K562 (cell line): ENCODE measurements at regions not wholly inside any gene's neighbourhood (a gene's known extent, or its start where the extent isn't known, plus 50 kb on each side); places are given as distances from the start of the nearest gene placed in this dataset.

Source experiments
- ATAC-seq: fragments of 200-7000 bp; cut with Tn5 transposase; 3 replicates; pipeline ENCODE4 v1.9.1; 2020; ENCODE audit warnings: moderate library complexity
- BruUV-seq: library from RNA; stranded (reverse); fragments of 400-500 nt; replicated peaks from 2 replicates; lab custom pipeline; 2021; lab: Mats Ljungman, UMichigan
- CTCF ChIA-PET: fragments of 300-600 bp; formaldehyde crosslinking; extraction: SDS; loops from one replicate; lab custom pipeline; 2021; ENCODE audit warnings: low intra/inter-chr PET ratio; lab: Yijun Ruan, JAX
- POLR2A ChIA-PET: fragments of 300-600, 350-650 bp; sonication (Branson Sonifier 250); formaldehyde crosslinking; extraction: SDS; loops from one replicate; lab custom pipeline; 2021; ENCODE audit warnings: antibody characterized with exemption, inconsistent platforms; lab: Yijun Ruan, JAX
- DNase-seq, 4 experiments: peaks; one replicate each; pipeline versions ENCODE4 v3.0.0 to v3.0.0-alpha.2; 2011 to 2018; ENCODE audit warnings: low spot score in 3 of 4, mixed read lengths in 3 of 4; ENCODE audit errors: extremely low read depth in 1 of 4
- FAIRE-seq: peaks from 2 replicates; lab custom pipeline; 2011; peaks lifted over from hg19 to GRCh38; lab: Jason Lieb, UNC
- H2AFZ ChIP-seq: 2 replicates; pipeline ENCODE4 v1.6.0; 2011; ENCODE audit warnings: low read depth, low read length, control low read depth, inconsistent platforms
- H3K27ac ChIP-seq: fragments of 200-600 bp; 3 replicates; pipeline ENCODE4 v1.8.0; 2011; ENCODE audit warnings: low read depth, mild to moderate bottlenecking, control low read depth, inconsistent platforms, low read length, moderate library complexity, mixed read lengths; ENCODE audit errors: extremely low read depth
- H3K27me3 ChIP-seq, 2 experiments: fragments of 300-600 bp in 1 of 2; 2 replicates in 1 of 2; 3 replicates in 1 of 2; pipeline versions ENCODE4 v1.6.0 to v1.8.0; 2011; ENCODE audit warnings: inconsistent platforms in 2 of 2, low read length in 2 of 2, mild to moderate bottlenecking in 1 of 2, mixed read lengths in 1 of 2, moderate library complexity in 1 of 2; ENCODE audit not compliant: control insufficient read depth in 2 of 2, insufficient read depth in 2 of 2
- H3K36me3 ChIP-seq: fragments of 300-600 bp; 3 replicates; pipeline ENCODE4 v1.8.0; 2011; ENCODE audit warnings: mild to moderate bottlenecking, low read length, inconsistent platforms; ENCODE audit not compliant: control insufficient read depth, insufficient read depth
- H3K4me1 ChIP-seq, 2 experiments: fragments of 200-600 bp in 1 of 2; replicated peaks in 1 of 2; 2 replicates in 1 of 2; 3 replicates in 1 of 2; pipeline versions ENCODE4 v1.5.1 to v1.8.0; 2011; ENCODE audit warnings: inconsistent platforms in 2 of 2, low read length in 2 of 2, mild to moderate bottlenecking in 1 of 2, mixed read lengths in 1 of 2, moderate library complexity in 1 of 2; ENCODE audit not compliant: control insufficient read depth in 2 of 2, insufficient read depth in 2 of 2
- H3K4me2 ChIP-seq: 2 replicates; pipeline ENCODE4 v1.6.1; 2011; ENCODE audit warnings: low read length, control low read depth, inconsistent platforms, mixed read lengths; ENCODE audit not compliant: insufficient read depth
- H3K4me3 ChIP-seq: fragments of 200-600 bp; sonication (generic), shearing (Covaris generic); 2 replicates; pipeline ENCODE4 v1.5.1; 2016; ENCODE audit warnings: control low read depth, inconsistent platforms
- H3K79me2 ChIP-seq: fragments of 200-600 bp; 3 replicates; pipeline ENCODE4 v1.8.0; 2011; ENCODE audit warnings: low read length, inconsistent platforms; ENCODE audit not compliant: control insufficient read depth, insufficient read depth
- H3K9ac ChIP-seq, 2 experiments: 2 replicates each; pipeline versions ENCODE4 v1.6.0 to v1.6.1; 2011; ENCODE audit warnings: low read depth in 2 of 2, low read length in 2 of 2, control low read depth in 1 of 2, inconsistent platforms in 1 of 2, mild to moderate bottlenecking in 1 of 2, mixed read lengths in 1 of 2; ENCODE audit not compliant: insufficient read depth in 1 of 2
- H3K9me1 ChIP-seq: one replicate; pipeline ENCODE4 v1.6.0; 2011; ENCODE audit warnings: inconsistent platforms, mild to moderate bottlenecking, low read length, moderate library complexity; ENCODE audit not compliant: control insufficient read depth, insufficient read depth
- H3K9me3 ChIP-seq: replicated peaks from 2 replicates; pipeline ENCODE4 v1.5.1; 2011; ENCODE audit warnings: low read depth, low read length, inconsistent platforms; ENCODE audit not compliant: control insufficient read depth, insufficient read depth
- H4K20me1 ChIP-seq: replicated peaks from 2 replicates; pipeline ENCODE4 v1.6.1; 2011; ENCODE audit warnings: low read length, inconsistent platforms, mixed read lengths; ENCODE audit not compliant: control insufficient read depth, insufficient read depth
- EP300 ChIP-seq: IDR thresholded peaks from 2 replicates; pipeline ENCODE4 v1.6.1; 2012; ENCODE audit warnings: low read length, improper control_type of control experiment
- GTF2E2 ChIP-seq: fragments of 200-800 bp; sonication (Bioruptor generic); IDR thresholded peaks from 2 replicates; pipeline ENCODE4 v1.6.1; 2016; ENCODE audit warnings: missing genetic modification characterization, missing compliant biosample characterization
- KDM4B ChIP-seq, 2 experiments: fragments of 450-650 bp in 1 of 2; sonication (generic) in 1 of 2; IDR thresholded peaks; 2 replicates each; pipeline ENCODE4 v1.6.1; 2016 to 2017; ENCODE audit warnings: borderline replicate concordance in 2 of 2, antibody characterized with exemption in 1 of 2, low read depth in 1 of 2, mild to moderate bottlenecking in 1 of 2
- PHF21A ChIP-seq: fragments of 450-650 bp; IDR thresholded peaks from 2 replicates; pipeline ENCODE4 v1.6.1; 2017; ENCODE audit warnings: low read depth, borderline replicate concordance
- POLR2G ChIP-seq: fragments of 200-400 bp; formaldehyde crosslinking; IDR thresholded peaks from 2 replicates; pipeline ENCODE4 v1.6.1; 2017; ENCODE audit warnings: low read depth, mild to moderate bottlenecking, antibody characterized with exemption, low read length, moderate library complexity
- RBM25 ChIP-seq: fragments of 200-400 bp; formaldehyde crosslinking; IDR thresholded peaks from 2 replicates; pipeline ENCODE4 v1.6.1; 2018; ENCODE audit warnings: low read length, low read depth, moderate library complexity; ENCODE audit not compliant: severe bottlenecking
- RFX1 ChIP-seq: fragments of 450-650 bp; IDR thresholded peaks from 2 replicates; pipeline ENCODE4 v1.6.1; 2016; ENCODE audit warnings: mild to moderate bottlenecking, moderate library complexity
- ZFPM2 ChIP-seq: fragments of 250-450 bp; sonication (Bioruptor Pico); IDR thresholded peaks from 2 replicates; pipeline ENCODE4 v1.5.1; 2022; ENCODE audit warnings: mild to moderate bottlenecking
- ZNF197 ChIP-seq: fragments of 200-800 bp; sonication (Bioruptor generic); IDR thresholded peaks from 2 replicates; pipeline ENCODE4 v1.6.1; 2016; ENCODE audit warnings: low read depth, missing genetic modification characterization, missing compliant biosample characterization
- ZNF436 ChIP-seq: fragments of 250-450, 450-650 bp; sonication (Bioruptor Pico); formaldehyde crosslinking; IDR thresholded peaks from 2 replicates; pipeline ENCODE4 v1.7.0; 2020; ENCODE audit warnings: mild to moderate bottlenecking
- in situ Hi-C: fragments of 300-500 bp; cut with MboI; formaldehyde crosslinking; loops from 4 replicates; pipeline ENCODE4 v1.15.0; 2018; ENCODE audit warnings: inconsistent platforms, mixed read lengths
- intact Hi-C: fragments of 100-400 bp; cut with micrococcal nuclease; formaldehyde crosslinking; loops from 2 replicates; pipeline ENCODE4 v1.14.2; 2022
- TF ChIP-seq, protein P1 (sequence below): sonication (generic); formaldehyde crosslinking; IDR thresholded peaks from 2 replicates; pipeline ENCODE4 v1.8.1; 2022; ENCODE audit warnings: missing genetic modification reagents

DNA sequence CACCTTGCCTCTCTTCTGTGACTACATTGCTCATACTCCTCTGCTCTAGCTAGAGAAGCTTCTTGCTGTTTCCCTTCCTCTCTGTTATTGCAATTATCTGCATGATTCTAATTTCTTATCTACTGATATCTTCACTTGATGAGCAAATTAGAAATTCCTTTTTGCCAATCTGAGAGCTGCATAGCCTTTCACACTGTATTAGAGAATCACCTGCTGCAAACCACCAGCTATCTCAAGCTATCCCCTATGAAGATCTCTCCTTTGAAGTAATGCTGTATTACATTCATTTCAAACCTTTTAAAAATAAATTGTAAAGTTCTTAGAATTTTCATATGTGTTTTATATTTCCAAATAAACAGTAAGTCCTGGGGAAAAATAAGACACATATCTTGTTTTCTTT, 89.0 kb upstream of the ZNF804B start:
- H3K27me3 ChIP-seq = no peaks in the 10 kb centered on the region
- FAIRE-seq (no peak), DNase-seq (no peak), ATAC-seq (no peak)
- H2AFZ ChIP-seq = no peak overlapping the region
- TF ChIP-seq ZNF436 (CRISPR knock-in tag) = no peak
- TF ChIP-seq GTF2E2 (tag) = no peak
- no peak for TF ChIP-seq EP300
- no peak for TF ChIP-seq KDM4B (IDR thresholded peaks at IDR 0.05; ENCODE audit: borderline replicate concordance in 2 of 2, low read depth in 1 of 2)
- no peak for TF ChIP-seq POLR2G
- no peak for TF ChIP-seq PHF21A
- TF ChIP-seq ZFPM2 = no peak
- TF ChIP-seq ZNF197 (CRISPR knock-in tag) = no peak
- TF ChIP-seq RBM25 = no peak
- TF ChIP-seq, protein P1, sequence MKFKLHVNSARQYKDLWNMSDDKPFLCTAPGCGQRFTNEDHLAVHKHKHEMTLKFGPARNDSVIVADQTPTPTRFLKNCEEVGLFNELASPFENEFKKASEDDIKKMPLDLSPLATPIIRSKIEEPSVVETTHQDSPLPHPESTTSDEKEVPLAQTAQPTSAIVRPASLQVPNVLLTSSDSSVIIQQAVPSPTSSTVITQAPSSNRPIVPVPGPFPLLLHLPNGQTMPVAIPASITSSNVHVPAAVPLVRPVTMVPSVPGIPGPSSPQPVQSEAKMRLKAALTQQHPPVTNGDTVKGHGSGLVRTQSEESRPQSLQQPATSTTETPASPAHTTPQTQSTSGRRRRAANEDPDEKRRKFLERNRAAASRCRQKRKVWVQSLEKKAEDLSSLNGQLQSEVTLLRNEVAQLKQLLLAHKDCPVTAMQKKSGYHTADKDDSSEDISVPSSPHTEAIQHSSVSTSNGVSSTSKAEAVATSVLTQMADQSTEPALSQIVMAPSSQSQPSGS (CRISPR knock-in tag) = no peak
- no peak for TF ChIP-seq RFX1
- no peaks in the 10 kb centered on the region for H3K36me3 ChIP-seq
- ChIA-PET POLR2A (no interaction called here), CTCF (no interaction called here)
- no peaks in the 10 kb centered on the region for H3K9me1 ChIP-seq
- H3K4me1 ChIP-seq = no peaks in the 10 kb centered on the region; a peak in 1 of 5 replicates
- no TSS peak for BruUV-seq
- no peaks in the 10 kb centered on the region for H3K79me2 ChIP-seq
- H3K27ac ChIP-seq = no peak overlapping the region
- no peak overlapping the region for H3K4me3 ChIP-seq
- H3K9me3 ChIP-seq = no peaks in the 10 kb centered on the region
- intact Hi-C loops (no loop called here), in situ Hi-C loops (no loop called here)
- H3K9ac ChIP-seq = no peak overlapping the region
- H3K4me2 ChIP-seq = no peak overlapping the region
- no peaks in the 10 kb centered on the region for H4K20me1 ChIP-seq
